BJ (cell line): ENCODE measurements at regions not wholly inside any gene's neighbourhood (a gene's known extent, or its start where the extent isn't known, plus 50 kb on each side); places are given as distances from the start of the nearest gene placed in this dataset.
"Not testable (repeated sequence)": the region's sequence is repeated elsewhere in the genome, so short reads cannot be mapped to it uniquely, and the experiment has no call there.

Experiments used
- CTCF ChIA-PET: fragments of 350-600 bp; formaldehyde crosslinking; extraction: SDS; loops from one replicate; lab custom pipeline; 2021; ENCODE audit warnings: antibody characterized with exemption, inconsistent platforms; lab: Yijun Ruan, JAX
- POLR2A ChIA-PET: fragments of 300-600 bp; sonication (Branson Sonifier 250); formaldehyde crosslinking; extraction: SDS; loops from one replicate; lab custom pipeline; 2021; ENCODE audit warnings: antibody characterized with exemption; lab: Charles Lee
- DNase-seq: peaks from one replicate; pipeline ENCODE4 v3.0.0-alpha.2; 2011; ENCODE audit warnings: low read depth
- H3K27me3 ChIP-seq: 2 replicates; pipeline ENCODE4 v1.6.0; 2011; ENCODE audit warnings: low read length; ENCODE audit not compliant: control insufficient read depth, insufficient read depth
- H3K36me3 ChIP-seq: 2 replicates; pipeline ENCODE4 v1.5.1; 2011; ENCODE audit warnings: low read length; ENCODE audit not compliant: control insufficient read depth, insufficient read depth
- H3K4me3 ChIP-seq: 2 replicates; pipeline ENCODE4 v1.5.1; 2011; ENCODE audit warnings: low read depth, mild to moderate bottlenecking, control low read depth, low read length
- TF ChIP-seq, protein P1 (sequence below): IDR thresholded peaks from 2 replicates; pipeline ENCODE4 v1.5.1; 2011; ENCODE audit warnings: low read depth, mild to moderate bottlenecking, control low read depth, inconsistent platforms, low read length, moderate library complexity; ENCODE audit not compliant: insufficient read depth

DNA sequence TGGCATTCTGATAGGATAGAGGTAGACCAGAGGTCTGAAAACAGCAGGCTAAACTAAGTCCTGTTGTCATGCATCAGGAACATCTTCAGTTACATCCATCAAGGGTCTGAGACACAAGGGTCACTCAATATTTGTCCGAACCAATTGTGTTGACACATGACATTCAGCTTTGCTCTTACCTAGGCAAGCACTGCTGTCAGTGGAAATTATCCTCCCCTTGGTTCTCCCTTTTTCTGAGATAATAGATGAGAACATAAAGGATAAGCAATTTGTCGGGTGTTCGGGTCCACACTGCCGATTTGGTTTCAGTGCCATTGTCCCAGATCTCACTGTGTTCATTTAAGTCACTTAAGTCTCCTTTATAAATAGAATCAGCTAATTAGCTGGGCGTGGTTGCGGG, 148.3 kb upstream of the MSX2 start:
- Histone ChIP-seq H3K36me3 (no peaks in the 10 kb centered on the region), H3K4me3 (no peak overlapping the region), H3K27me3 (no peaks in the 10 kb centered on the region)
- TF ChIP-seq, protein P1, sequence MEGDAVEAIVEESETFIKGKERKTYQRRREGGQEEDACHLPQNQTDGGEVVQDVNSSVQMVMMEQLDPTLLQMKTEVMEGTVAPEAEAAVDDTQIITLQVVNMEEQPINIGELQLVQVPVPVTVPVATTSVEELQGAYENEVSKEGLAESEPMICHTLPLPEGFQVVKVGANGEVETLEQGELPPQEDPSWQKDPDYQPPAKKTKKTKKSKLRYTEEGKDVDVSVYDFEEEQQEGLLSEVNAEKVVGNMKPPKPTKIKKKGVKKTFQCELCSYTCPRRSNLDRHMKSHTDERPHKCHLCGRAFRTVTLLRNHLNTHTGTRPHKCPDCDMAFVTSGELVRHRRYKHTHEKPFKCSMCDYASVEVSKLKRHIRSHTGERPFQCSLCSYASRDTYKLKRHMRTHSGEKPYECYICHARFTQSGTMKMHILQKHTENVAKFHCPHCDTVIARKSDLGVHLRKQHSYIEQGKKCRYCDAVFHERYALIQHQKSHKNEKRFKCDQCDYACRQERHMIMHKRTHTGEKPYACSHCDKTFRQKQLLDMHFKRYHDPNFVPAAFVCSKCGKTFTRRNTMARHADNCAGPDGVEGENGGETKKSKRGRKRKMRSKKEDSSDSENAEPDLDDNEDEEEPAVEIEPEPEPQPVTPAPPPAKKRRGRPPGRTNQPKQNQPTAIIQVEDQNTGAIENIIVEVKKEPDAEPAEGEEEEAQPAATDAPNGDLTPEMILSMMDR, result no peak
- ChIA-PET CTCF (interaction anchor here (1.0 kb wide), 1 partner anchor 349 kb away, joined by 3 read pairs; no protein-coding TSS in a partner anchor), POLR2A (no interaction called here)
- DNase-seq, result no peak

DNA sequence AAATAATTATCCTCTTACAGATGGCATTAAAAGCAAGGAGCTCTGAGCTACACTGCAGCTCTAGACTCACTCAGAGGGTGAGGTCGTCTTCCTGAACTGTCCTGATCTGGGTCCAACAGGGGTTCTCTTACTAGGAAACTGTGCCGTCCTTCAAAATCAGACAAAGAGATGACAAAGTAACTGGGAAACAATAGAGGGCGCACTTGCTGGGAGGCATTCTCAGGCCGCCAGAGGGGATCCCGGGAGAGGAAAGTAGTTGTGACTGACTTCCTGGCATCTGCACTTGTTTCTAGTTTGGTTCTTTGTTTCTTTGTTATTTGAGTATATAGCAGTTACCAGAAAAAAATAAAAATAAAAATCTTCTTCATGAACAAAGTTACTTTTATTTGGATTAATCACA, 142.9 kb upstream of the MSX2 start:
- no peak overlapping the region for H3K4me3 ChIP-seq
- no peaks in the 10 kb centered on the region for H3K27me3 ChIP-seq
- TF ChIP-seq, protein P1, result peak; percentile 29; the same call in 1 of the 2 replicates
- H3K36me3 ChIP-seq, result no peaks in the 10 kb centered on the region
- CTCF ChIA-PET, result no interaction called here
- POLR2A ChIA-PET, result no interaction called here
- no peak for DNase-seq

DNA sequence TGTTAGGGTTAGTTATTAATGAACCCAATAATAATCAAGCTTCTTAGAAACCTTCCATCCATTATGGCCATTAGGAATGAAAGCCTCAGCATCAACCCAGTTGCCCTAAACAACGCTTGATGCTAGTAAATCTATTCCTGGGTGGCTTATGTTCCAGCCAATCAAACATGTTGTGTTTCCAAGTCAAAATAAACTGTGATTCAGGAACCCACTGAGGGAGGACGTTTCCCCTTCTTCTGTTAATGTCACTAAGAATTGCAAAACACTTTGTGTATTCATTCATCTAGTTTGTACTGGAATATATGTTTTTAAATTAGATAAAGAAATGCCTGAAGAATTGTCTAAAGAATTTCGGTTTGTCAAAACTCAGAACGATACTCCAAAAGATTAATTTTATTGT, 142.5 kb upstream of the MSX2 start:
- ChIA-PET POLR2A (no interaction called here), CTCF (no interaction called here)
- H3K36me3 ChIP-seq, result no peaks in the 10 kb centered on the region
- TF ChIP-seq, protein P1, result no peak
- DNase-seq, result no peak
- no peaks in the 10 kb centered on the region for H3K27me3 ChIP-seq
- H3K4me3 ChIP-seq, result no peak overlapping the region

DNA sequence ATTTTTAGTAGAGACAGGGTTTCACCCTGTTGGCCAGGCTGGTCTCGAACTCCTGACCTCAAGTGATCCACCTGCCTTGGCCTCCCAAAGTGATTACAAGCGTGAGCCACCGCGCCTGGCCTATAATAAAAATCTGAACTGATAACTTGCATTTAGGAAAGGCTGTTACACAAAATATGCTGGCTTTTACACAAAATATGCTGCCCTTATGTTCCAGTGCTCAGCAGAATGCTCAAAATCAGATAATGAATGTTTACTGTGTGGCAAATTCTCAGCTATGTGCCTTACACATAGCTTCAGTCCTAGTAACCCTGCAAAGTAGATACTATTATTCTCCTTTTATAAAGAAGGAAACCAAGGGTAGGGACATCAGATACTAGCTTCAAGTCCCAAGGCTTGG, 141.3 kb upstream of the MSX2 start:
- Histone ChIP-seq H3K27me3 (no peaks in the 10 kb centered on the region), H3K36me3 (no peaks in the 10 kb centered on the region), H3K4me3 (no peak overlapping the region)
- CTCF ChIA-PET, result interaction anchor here (0.6 to 1.2 kb wide), 2 partner anchors 211 to 353 kb away, joined by 3 read pairs; no protein-coding TSS in a partner anchor
- no peak for DNase-seq
- POLR2A ChIA-PET, result interaction anchor here (0.6 kb wide), 1 partner anchor 15 kb away, joined by 3 read pairs; no protein-coding TSS in a partner anchor
- TF ChIP-seq, protein P1, result no peak

DNA sequence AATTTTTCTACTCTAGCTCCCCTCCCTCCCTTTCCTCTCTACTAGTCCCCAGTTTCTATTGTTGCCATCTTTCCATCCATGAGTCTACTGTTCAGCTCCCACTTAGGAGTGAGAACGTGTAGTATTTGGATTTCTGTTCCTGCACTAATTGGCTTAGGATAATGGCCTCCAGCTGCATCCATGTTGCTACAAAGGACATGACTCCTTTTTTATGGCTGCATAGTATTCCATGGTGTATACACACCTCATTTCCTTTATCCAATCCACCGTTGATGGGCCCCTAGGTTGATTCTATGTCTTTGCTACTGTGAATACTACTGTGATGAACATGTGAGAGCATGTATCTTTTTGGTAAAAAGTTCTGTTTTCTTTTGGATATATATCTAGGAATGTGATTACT, 138.9 kb upstream of the MSX2 start:
- H3K4me3 ChIP-seq, result no peak overlapping the region
- H3K36me3 ChIP-seq, result no peaks in the 10 kb centered on the region
- H3K27me3 ChIP-seq, result no peaks in the 10 kb centered on the region
- DNase-seq, result no peak
- TF ChIP-seq, protein P1, result no peak
- CTCF ChIA-PET, result no interaction called here
- POLR2A ChIA-PET, result no interaction called here

DNA sequence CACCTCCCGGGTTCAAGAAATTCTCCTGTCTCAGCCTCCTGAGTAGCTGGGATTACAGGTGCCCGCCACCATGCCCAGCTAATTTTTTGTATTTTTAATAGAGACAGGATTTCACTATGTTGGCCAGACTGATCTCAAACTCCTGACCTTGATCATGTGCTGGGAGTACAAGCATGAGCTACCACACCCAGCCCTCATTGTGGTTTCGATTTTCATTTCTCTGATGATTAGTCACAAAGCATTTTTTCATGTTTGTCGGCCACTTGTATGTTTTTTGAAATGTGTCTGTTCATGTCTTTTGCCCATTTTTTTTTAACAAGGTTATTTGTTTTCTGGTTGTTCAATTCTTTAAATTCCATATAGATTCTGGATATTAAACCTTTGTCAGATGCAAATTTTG, 138.2 kb upstream of the MSX2 start:
- H3K4me3 ChIP-seq, CTCF ChIA-PET, H3K27me3 ChIP-seq, H3K36me3 ChIP-seq, DNase-seq, POLR2A ChIA-PET: not testable (repeated sequence)
